ENCODE measurements at regions not wholly inside any gene's neighbourhood (a gene's known extent, or its start where the extent isn't known, plus 50 kb on each side); places are given as distances from the start of the nearest gene placed in this dataset.

GRCh38 chr3:152155246-152156020, 113.3 kb upstream of the MBNL1 start:
- H2BK15ac ChIP-seq (ENCODE audit: low read length), result no peak overlapping the region
- no peak overlapping the region for H2AK5ac ChIP-seq (ENCODE audit: low read depth, low read length)
- H3K9ac ChIP-seq (replicated peaks in 1 of 4; ENCODE audit: extremely low read depth in 1 of 4, low read depth in 3 of 4, low read length in 3 of 4), result no peak overlapping the region
- no peak overlapping the region for H2AFZ ChIP-seq (ENCODE audit: low read length)
- H2BK12ac ChIP-seq (ENCODE audit: low read depth, low read length), result no peak overlapping the region
- H3K18ac ChIP-seq (ENCODE audit: extremely low read depth, low read length), result no peak overlapping the region
- no peak overlapping the region for H2BK20ac ChIP-seq (ENCODE audit: low read length)
- H3K9me3 ChIP-seq (ENCODE audit: insufficient read depth in 2 of 2, low read depth in 1 of 2, low read length in 1 of 2), result peaks cover 0 to 4% of the 10 kb centered on the region in 2 experiments; a peak in 1 of 4 replicates
- H4K8ac ChIP-seq (ENCODE audit: extremely low read depth, insufficient read depth, low read length), result no peak overlapping the region
- no peak overlapping the region for H3K4me3 ChIP-seq (ENCODE audit: extremely low read depth in 1 of 4, insufficient read depth in 2 of 4, low read depth in 3 of 4, low read length in 4 of 4)
- WGBS, 2 experiments (ENCODE audit: extremely low coverage in 1 of 2, insufficient coverage in 1 of 2, insufficient read length in 1 of 2, insufficient replicate concordance in 2 of 2, low coverage in 1 of 2, low lambda C conversion rate in 2 of 2, missing lambda C conversion rate in 1 of 2), result 89% methylated on average over 5 of the region's 5 CpGs; no CpG with 5 or more reads in 1 of the 2 experiments
- H3K27ac ChIP-seq (ENCODE audit: low read depth, low read length), result no peak overlapping the region
- no peaks in the 10 kb centered on the region for H3K27me3 ChIP-seq (replicated peaks in 1 of 4; ENCODE audit: control insufficient read depth in 3 of 4, extremely low read depth in 1 of 4, insufficient read depth in 3 of 4, low read length in 3 of 4)
- H3K4me2 ChIP-seq (ENCODE audit: insufficient read depth in 1 of 2, low read depth in 2 of 2, low read length in 2 of 2), result no peak overlapping the region
- no peak overlapping the region for H4K91ac ChIP-seq (replicated peaks; ENCODE audit: insufficient read length, low read length)
- H3K36me3 ChIP-seq (ENCODE audit: control insufficient read depth in 2 of 4, insufficient read depth in 4 of 4, low read length in 3 of 4), result no peaks in the 10 kb centered on the region
- H3K23me2 ChIP-seq (ENCODE audit: low read depth, low read length), result no peaks in the 10 kb centered on the region
- H3K23ac ChIP-seq (ENCODE audit: insufficient read length), result no peak overlapping the region
- H2BK5ac ChIP-seq (ENCODE audit: low read depth, low read length), result no peak overlapping the region
- ChIA-PET POLR2A (ENCODE audit: partially characterized antibody) (no interaction called here), CTCF (ENCODE audit: partially characterized antibody) (no interaction called here)
- no peak overlapping the region for H2BK120ac ChIP-seq (replicated peaks; ENCODE audit: low read depth, low read length)
- H4K20me1 ChIP-seq (replicated peaks in 1 of 2; ENCODE audit: control insufficient read depth in 1 of 2, insufficient read depth in 2 of 2, low read length in 2 of 2), result no peaks in the 10 kb centered on the region
- FAIRE-seq (no peak), DNase-seq (ENCODE audit: low read depth in 1 of 2, low spot score in 2 of 2) (no peak)
- H4K5ac ChIP-seq (ENCODE audit: insufficient read length, low read depth, low read length), result no peak overlapping the region
- H3K56ac ChIP-seq (replicated peaks; ENCODE audit: insufficient read length, low read depth, low read length), result no peak overlapping the region
- H3K14ac ChIP-seq (ENCODE audit: insufficient read length), result no peak overlapping the region
- no peaks in the 10 kb centered on the region for H3K4me1 ChIP-seq (replicated peaks in 1 of 4; ENCODE audit: control insufficient read depth in 3 of 4, insufficient read depth in 4 of 4, low read length in 3 of 4)
- no peak overlapping the region for H3K4ac ChIP-seq (replicated peaks; ENCODE audit: insufficient read length, low read depth, low read length)
- H3K79me2 ChIP-seq (ENCODE audit: control insufficient read depth in 1 of 2, insufficient read depth in 2 of 2, low read length in 2 of 2), result no peaks in the 10 kb centered on the region
- no peaks in the 10 kb centered on the region for H3K79me1 ChIP-seq (ENCODE audit: low read depth, low read length)
- TF ChIP-seq TAF1 (IDR thresholded peaks at IDR 0.05; ENCODE audit: low read depth, low read length) (no peak), SP1 (IDR thresholded peaks at IDR 0.05; ENCODE audit: low read depth, low read length) (no peak), POLR2A (IDR thresholded peaks at IDR 0.05; ENCODE audit: control extremely low read depth in 1 of 2, low read depth in 2 of 2, low read length in 2 of 2) (no peak), ZNF274 (IDR thresholded peaks at IDR 0.05; ENCODE audit: borderline replicate concordance, extremely low read depth, low read length) (no peak), JUN (IDR thresholded peaks at IDR 0.05; ENCODE audit: low read depth, low read length) (no peak), KDM1A (IDR thresholded peaks at IDR 0.05; ENCODE audit: borderline replicate concordance, low read length) (no peak), TBP (IDR thresholded peaks at IDR 0.05; ENCODE audit: low read depth, low read length) (no peak), HDAC2 (IDR thresholded peaks at IDR 0.05; ENCODE audit: borderline replicate concordance in 1 of 2, low read depth in 2 of 2, low read length in 2 of 2) (no peak), POU5F1 (IDR thresholded peaks at IDR 0.05; ENCODE audit: low read depth, low read length) (no peak), SP2 (IDR thresholded peaks at IDR 0.05; ENCODE audit: low read length) (no peak), RFX5 (IDR thresholded peaks at IDR 0.05; ENCODE audit: borderline replicate concordance, low read depth, low read length) (no peak), NANOG (IDR thresholded peaks at IDR 0.05; ENCODE audit: insufficient read depth, low read depth, low read length, poor library complexity, severe bottlenecking) (no peak), CEBPB (IDR thresholded peaks at IDR 0.05; ENCODE audit: low read depth, low read length) (no peak), USF2 (IDR thresholded peaks at IDR 0.05; ENCODE audit: low read length) (no peak)
